ENCODE measurements at regions not wholly inside any gene's neighbourhood (a gene's known extent, or its start where the extent isn't known, plus 50 kb on each side); places are given as distances from the start of the nearest gene placed in this dataset.

DNA sequence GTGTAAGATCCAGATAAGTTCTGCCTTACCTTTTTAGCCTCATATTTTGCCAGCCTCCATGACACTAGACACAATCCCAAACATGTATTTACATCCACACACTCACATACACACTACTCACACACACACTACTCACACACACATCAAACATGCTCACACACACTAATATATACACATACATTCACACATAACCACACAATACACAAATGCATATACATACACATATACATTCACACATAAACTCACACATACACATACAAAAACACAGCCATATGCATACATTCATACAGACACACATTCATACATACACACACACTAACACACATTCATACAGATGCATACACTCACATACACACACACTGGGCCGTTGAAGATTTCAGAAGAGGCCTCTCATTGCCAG, 109.5 kb downstream of the MAIP1 start:
- H3K27me3 ChIP-seq (ENCODE audit: insufficient read depth, poor library complexity, severe bottlenecking): peaks cover 2% of the 10 kb centered on the region
- no peak overlapping the region for H3K4me3 ChIP-seq (replicated peaks; ENCODE audit: insufficient read depth, low read length)
- no peak for DNase-seq (ENCODE audit: low read depth in 1 of 2, low spot score in 1 of 2)
- no peak overlapping the region for H3K27ac ChIP-seq (replicated peaks)
- TF ChIP-seq SPI1 (IDR thresholded peaks at IDR 0.05; ENCODE audit: borderline replicate concordance, low read depth): no peak
- TF ChIP-seq, protein P1, sequence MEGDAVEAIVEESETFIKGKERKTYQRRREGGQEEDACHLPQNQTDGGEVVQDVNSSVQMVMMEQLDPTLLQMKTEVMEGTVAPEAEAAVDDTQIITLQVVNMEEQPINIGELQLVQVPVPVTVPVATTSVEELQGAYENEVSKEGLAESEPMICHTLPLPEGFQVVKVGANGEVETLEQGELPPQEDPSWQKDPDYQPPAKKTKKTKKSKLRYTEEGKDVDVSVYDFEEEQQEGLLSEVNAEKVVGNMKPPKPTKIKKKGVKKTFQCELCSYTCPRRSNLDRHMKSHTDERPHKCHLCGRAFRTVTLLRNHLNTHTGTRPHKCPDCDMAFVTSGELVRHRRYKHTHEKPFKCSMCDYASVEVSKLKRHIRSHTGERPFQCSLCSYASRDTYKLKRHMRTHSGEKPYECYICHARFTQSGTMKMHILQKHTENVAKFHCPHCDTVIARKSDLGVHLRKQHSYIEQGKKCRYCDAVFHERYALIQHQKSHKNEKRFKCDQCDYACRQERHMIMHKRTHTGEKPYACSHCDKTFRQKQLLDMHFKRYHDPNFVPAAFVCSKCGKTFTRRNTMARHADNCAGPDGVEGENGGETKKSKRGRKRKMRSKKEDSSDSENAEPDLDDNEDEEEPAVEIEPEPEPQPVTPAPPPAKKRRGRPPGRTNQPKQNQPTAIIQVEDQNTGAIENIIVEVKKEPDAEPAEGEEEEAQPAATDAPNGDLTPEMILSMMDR (IDR thresholded peaks at IDR 0.05; ENCODE audit: insufficient read depth, low read length): no peak
- TF ChIP-seq GABPA (IDR thresholded peaks at IDR 0.05; ENCODE audit: low read depth): no peak

DNA sequence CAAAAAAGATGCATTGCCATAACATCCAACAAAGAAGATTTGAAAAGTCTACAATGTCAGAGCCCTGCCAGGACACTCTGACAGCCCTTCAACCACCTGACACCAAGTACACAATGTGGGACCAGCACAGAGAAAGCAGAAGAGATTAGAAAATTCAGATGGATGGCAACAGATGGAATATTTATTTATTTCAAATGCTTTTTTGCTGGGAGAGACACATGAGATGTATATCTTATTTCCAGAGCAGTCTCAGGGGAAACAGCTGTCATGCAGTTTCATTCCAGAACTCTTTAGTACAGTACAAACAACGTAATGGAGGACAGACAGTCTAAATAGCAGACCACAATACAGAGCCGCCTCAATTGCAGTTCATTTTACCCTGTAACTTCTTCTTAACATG, 110.1 kb downstream of the MAIP1 start:
- no peak overlapping the region for H3K4me3 ChIP-seq (replicated peaks; ENCODE audit: insufficient read depth, low read length)
- no peak for TF ChIP-seq GABPA (IDR thresholded peaks at IDR 0.05; ENCODE audit: low read depth)
- TF ChIP-seq POLR2AphosphoS5 (IDR thresholded peaks at IDR 0.05; ENCODE audit: low read depth): no peak
- TF ChIP-seq, protein P2, sequence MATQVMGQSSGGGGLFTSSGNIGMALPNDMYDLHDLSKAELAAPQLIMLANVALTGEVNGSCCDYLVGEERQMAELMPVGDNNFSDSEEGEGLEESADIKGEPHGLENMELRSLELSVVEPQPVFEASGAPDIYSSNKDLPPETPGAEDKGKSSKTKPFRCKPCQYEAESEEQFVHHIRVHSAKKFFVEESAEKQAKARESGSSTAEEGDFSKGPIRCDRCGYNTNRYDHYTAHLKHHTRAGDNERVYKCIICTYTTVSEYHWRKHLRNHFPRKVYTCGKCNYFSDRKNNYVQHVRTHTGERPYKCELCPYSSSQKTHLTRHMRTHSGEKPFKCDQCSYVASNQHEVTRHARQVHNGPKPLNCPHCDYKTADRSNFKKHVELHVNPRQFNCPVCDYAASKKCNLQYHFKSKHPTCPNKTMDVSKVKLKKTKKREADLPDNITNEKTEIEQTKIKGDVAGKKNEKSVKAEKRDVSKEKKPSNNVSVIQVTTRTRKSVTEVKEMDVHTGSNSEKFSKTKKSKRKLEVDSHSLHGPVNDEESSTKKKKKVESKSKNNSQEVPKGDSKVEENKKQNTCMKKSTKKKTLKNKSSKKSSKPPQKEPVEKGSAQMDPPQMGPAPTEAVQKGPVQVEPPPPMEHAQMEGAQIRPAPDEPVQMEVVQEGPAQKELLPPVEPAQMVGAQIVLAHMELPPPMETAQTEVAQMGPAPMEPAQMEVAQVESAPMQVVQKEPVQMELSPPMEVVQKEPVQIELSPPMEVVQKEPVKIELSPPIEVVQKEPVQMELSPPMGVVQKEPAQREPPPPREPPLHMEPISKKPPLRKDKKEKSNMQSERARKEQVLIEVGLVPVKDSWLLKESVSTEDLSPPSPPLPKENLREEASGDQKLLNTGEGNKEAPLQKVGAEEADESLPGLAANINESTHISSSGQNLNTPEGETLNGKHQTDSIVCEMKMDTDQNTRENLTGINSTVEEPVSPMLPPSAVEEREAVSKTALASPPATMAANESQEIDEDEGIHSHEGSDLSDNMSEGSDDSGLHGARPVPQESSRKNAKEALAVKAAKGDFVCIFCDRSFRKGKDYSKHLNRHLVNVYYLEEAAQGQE (IDR thresholded peaks at IDR 0.05; ENCODE audit: insufficient replicate concordance, low read depth): no peak
- TF ChIP-seq, protein P1 (IDR thresholded peaks at IDR 0.05; ENCODE audit: insufficient read depth, low read length): no peak
- TF ChIP-seq SPI1 (IDR thresholded peaks at IDR 0.05; ENCODE audit: borderline replicate concordance, low read depth): no peak
- peaks cover 2% of the 10 kb centered on the region for H3K27me3 ChIP-seq (ENCODE audit: insufficient read depth, poor library complexity, severe bottlenecking)
- no peak for DNase-seq (ENCODE audit: low read depth in 1 of 2, low spot score in 1 of 2)
- no peak overlapping the region for H3K27ac ChIP-seq (replicated peaks)

DNA sequence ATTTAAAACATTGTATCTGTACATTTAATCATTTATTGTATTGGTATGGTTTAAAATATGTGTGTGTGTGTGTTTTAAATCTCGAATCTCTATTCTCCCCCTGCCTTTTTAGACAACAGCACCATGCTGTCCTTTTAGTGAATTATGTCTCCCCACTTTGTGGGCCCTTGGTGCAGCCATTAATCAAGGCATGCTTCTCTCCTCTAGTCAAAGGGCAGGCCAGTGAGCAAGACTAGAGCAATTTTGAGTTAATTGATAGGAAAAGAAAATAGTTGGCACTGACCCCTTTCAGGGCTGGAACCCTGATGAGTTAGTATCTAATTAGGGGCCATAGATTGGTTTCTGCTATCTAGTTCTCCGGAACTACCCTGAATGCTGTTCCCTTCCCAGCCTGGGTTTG, 111.0 kb downstream of the MAIP1 start:
- Histone ChIP-seq H3K27ac (replicated peaks) (no peak overlapping the region), H3K27me3 (ENCODE audit: insufficient read depth, poor library complexity, severe bottlenecking) (peaks cover 2% of the 10 kb centered on the region), H3K4me3 (replicated peaks; ENCODE audit: insufficient read depth, low read length) (no peak overlapping the region)
- DNase-seq (ENCODE audit: low read depth in 1 of 2, low spot score in 1 of 2): no peak
- TF ChIP-seq, protein P2 (IDR thresholded peaks at IDR 0.05; ENCODE audit: insufficient replicate concordance, low read depth): no peak

DNA sequence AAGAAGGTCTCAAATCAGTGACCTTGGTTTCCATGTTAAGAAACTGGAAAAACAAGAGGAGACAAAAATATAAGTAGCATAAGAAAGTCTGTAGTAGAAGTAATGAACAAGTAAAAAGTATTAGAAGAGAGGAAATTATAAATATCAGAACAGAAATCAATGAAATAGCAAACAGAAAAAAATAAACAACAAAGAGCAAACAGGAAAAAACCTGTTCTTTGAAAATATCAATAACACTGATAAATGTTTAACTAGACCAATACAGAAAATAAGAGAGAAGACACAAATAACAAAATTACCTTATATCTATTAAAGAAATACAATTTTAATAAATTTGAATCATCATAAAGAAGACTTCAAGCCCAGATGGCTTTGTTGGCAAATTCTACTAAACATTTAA, 113.3 kb downstream of the MAIP1 start:
- TF ChIP-seq GABPA (IDR thresholded peaks at IDR 0.05; ENCODE audit: low read depth): no peak
- TF ChIP-seq SPI1 (IDR thresholded peaks at IDR 0.05; ENCODE audit: borderline replicate concordance, low read depth): no peak
- TF ChIP-seq POLR2AphosphoS5 (IDR thresholded peaks at IDR 0.05; ENCODE audit: low read depth): no peak
- TF ChIP-seq, protein P1 (IDR thresholded peaks at IDR 0.05; ENCODE audit: insufficient read depth, low read length): no peak
- TF ChIP-seq, protein P2 (IDR thresholded peaks at IDR 0.05; ENCODE audit: insufficient replicate concordance, low read depth): no peak
- no peak overlapping the region for H3K27ac ChIP-seq (replicated peaks)
- no peak for DNase-seq (ENCODE audit: low read depth in 1 of 2, low spot score in 1 of 2)
- H3K27me3 ChIP-seq (ENCODE audit: insufficient read depth, poor library complexity, severe bottlenecking): peaks cover 2% of the 10 kb centered on the region
- no peak overlapping the region for H3K4me3 ChIP-seq (replicated peaks; ENCODE audit: insufficient read depth, low read length)

All from HL-60 (cell line).